ENCODE measurements at regions not wholly inside any gene's neighbourhood (a gene's known extent, or its start where the extent isn't known, plus 50 kb on each side); places are given as distances from the start of the nearest gene placed in this dataset.

GRCh38 chr6:168964138-168964835 is 289.4 kb downstream of the THBS2 start:
- H4K20me1 ChIP-seq (ENCODE audit: insufficient read depth), result no peaks in the 10 kb centered on the region
- no peaks in the 10 kb centered on the region for H3K9me3 ChIP-seq (ENCODE audit: insufficient read depth, low read depth)
- H2AFZ ChIP-seq, result no peak overlapping the region
- intact Hi-C loops (cut with micrococcal nuclease; ENCODE audit: unreplicated experiment), result no loop called here
- H3K27ac ChIP-seq, result no peak overlapping the region
- no peak overlapping the region for H3K4me2 ChIP-seq
- ChIA-PET POLR2A (ENCODE audit: unreplicated experiment) (no interaction called here), CTCF (no interaction called here)
- no peaks in the 10 kb centered on the region for H3K79me2 ChIP-seq (ENCODE audit: low read depth)
- BruUV-seq (replicated peaks), result no TSS peak
- H3F3A ChIP-seq (ENCODE audit: insufficient read depth, low read depth), result no peaks in the 10 kb centered on the region
- H3K9me2 ChIP-seq (ENCODE audit: insufficient read depth), result no peaks in the 10 kb centered on the region
- no peaks in the 10 kb centered on the region for H3K36me3 ChIP-seq (ENCODE audit: low read depth)
- no peak for TF ChIP-seq CTCF (conservative IDR thresholded peaks at IDR 0.05)
- TF ChIP-seq EZH2 (IDR thresholded peaks at IDR 0.05; ENCODE audit: low read depth), result no peak
- H3K27me3 ChIP-seq (ENCODE audit: insufficient read depth, low read depth), result peaks cover 74% of the 10 kb centered on the region
- H3K4me3 ChIP-seq, result no peak overlapping the region
- H3K4me1 ChIP-seq (replicated peaks; ENCODE audit: insufficient read depth), result no peaks in the 10 kb centered on the region
- DNase-seq, result no peak

- CTCF ChIA-PET, result no interaction called here
- no TSS peak for BruUV-seq (replicated peaks)
- H2AFZ ChIP-seq, result no peak overlapping the region
These were observed 290.8 kb downstream of the THBS2 start for GRCh38 chr6:168962886-168963285.

GRCh38 chr6:168961264-168961656 is 292.4 kb downstream of the THBS2 start:
- no peaks in the 10 kb centered on the region for H4K20me1 ChIP-seq (ENCODE audit: insufficient read depth)
- no peaks in the 10 kb centered on the region for H3K9me3 ChIP-seq (ENCODE audit: insufficient read depth, low read depth)
- no TSS peak for BruUV-seq (replicated peaks)
- ChIA-PET CTCF (no interaction called here), POLR2A (ENCODE audit: unreplicated experiment) (no interaction called here)
- H3K27ac ChIP-seq, result no peak overlapping the region
- no peak overlapping the region for H3K4me2 ChIP-seq
- H3K36me3 ChIP-seq (ENCODE audit: low read depth), result no peaks in the 10 kb centered on the region
- intact Hi-C loops (cut with micrococcal nuclease; ENCODE audit: unreplicated experiment), result no loop called here
- no peaks in the 10 kb centered on the region for H3K4me1 ChIP-seq (replicated peaks; ENCODE audit: insufficient read depth)
- no peak overlapping the region for H3K4me3 ChIP-seq
- TF ChIP-seq EZH2 (IDR thresholded peaks at IDR 0.05; ENCODE audit: low read depth), result no peak
- TF ChIP-seq CTCF (conservative IDR thresholded peaks at IDR 0.05), result no peak
- no peak for DNase-seq
- no peaks in the 10 kb centered on the region for H3K79me2 ChIP-seq (ENCODE audit: low read depth)
- H3K9me2 ChIP-seq (ENCODE audit: insufficient read depth), result no peaks in the 10 kb centered on the region
- no peak overlapping the region for H2AFZ ChIP-seq
- peaks cover 88% of the 10 kb centered on the region for H3K27me3 ChIP-seq (ENCODE audit: insufficient read depth, low read depth)
- H3F3A ChIP-seq (ENCODE audit: insufficient read depth, low read depth), result no peaks in the 10 kb centered on the region

More at GRCh38 chr6:168962886-168963285, 290.8 kb downstream of the THBS2 start:
- Histone ChIP-seq H3K79me2 (ENCODE audit: low read depth) (no peaks in the 10 kb centered on the region), H3K4me3 (no peak overlapping the region), H3K4me2 (no peak overlapping the region), H3K27me3 (ENCODE audit: insufficient read depth, low read depth) (peaks cover 79% of the 10 kb centered on the region), H3K4me1 (replicated peaks; ENCODE audit: insufficient read depth) (no peaks in the 10 kb centered on the region), H4K20me1 (ENCODE audit: insufficient read depth) (no peaks in the 10 kb centered on the region), H3F3A (ENCODE audit: insufficient read depth, low read depth) (no peaks in the 10 kb centered on the region), H3K9me3 (ENCODE audit: insufficient read depth, low read depth) (no peaks in the 10 kb centered on the region), H3K36me3 (ENCODE audit: low read depth) (no peaks in the 10 kb centered on the region), H3K27ac (no peak overlapping the region), H3K9me2 (ENCODE audit: insufficient read depth) (no peaks in the 10 kb centered on the region)
- POLR2A ChIA-PET (ENCODE audit: unreplicated experiment), result no interaction called here
- intact Hi-C loops (cut with micrococcal nuclease; ENCODE audit: unreplicated experiment), result no loop called here
- no peak for DNase-seq
- no peak for TF ChIP-seq CTCF (conservative IDR thresholded peaks at IDR 0.05)
- TF ChIP-seq EZH2 (IDR thresholded peaks at IDR 0.05; ENCODE audit: low read depth), result no peak
